Stimulated activated CD8-positive, alpha-beta memory T cell treated with anti-CD3 and anti-CD28 coated beads, Interleukin-2, amount 100 ng/mL, for 48 hours (primary cell): ENCODE measurements at regions not wholly inside any gene's neighbourhood (a gene's known extent, or its start where the extent isn't known, plus 50 kb on each side); places are given as distances from the start of the nearest gene placed in this dataset.

Experiments
- DNase-seq, 2 donors: peaks; one replicate each; pipeline ENCODE4 v3.0.0-alpha.2; 2020; ENCODE audit warnings: low read depth in 2 of 2

DNA sequence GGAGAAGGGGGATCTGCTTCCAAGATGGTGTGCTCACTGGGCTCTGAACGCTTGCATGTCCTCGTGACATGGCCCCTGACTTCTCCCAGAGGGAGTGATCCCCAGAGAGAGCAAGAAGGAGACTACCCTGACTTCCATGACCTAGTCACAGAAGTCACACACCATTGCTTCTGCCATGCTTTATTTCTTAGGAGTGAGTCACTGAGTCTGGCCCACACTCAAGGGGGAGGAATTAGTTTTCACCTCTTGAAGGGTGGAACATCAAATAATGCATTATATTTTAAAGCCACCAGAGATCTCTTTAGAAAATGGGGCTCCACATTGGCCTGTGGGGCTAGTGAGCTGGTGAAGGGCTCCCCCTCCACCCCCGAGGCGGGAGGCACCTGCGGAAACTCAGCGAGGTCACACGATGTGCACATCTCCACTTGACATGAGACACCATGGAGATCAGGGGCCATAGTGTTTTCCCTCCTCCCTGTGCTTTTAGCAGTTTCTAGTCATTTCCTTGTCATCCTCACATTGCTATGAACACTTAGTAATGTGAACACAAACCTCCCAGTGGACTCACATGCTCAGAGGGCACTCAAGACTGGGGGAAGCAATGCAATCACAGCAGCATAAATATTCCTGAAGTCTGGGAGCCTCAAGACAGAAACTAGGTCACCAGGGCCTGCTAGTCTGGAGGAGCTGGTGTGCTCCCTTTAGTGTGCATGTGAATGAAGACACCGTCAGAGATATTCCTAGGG, 87.4 kb upstream of the FZD10 start:
- DNase-seq, result no peak

DNA sequence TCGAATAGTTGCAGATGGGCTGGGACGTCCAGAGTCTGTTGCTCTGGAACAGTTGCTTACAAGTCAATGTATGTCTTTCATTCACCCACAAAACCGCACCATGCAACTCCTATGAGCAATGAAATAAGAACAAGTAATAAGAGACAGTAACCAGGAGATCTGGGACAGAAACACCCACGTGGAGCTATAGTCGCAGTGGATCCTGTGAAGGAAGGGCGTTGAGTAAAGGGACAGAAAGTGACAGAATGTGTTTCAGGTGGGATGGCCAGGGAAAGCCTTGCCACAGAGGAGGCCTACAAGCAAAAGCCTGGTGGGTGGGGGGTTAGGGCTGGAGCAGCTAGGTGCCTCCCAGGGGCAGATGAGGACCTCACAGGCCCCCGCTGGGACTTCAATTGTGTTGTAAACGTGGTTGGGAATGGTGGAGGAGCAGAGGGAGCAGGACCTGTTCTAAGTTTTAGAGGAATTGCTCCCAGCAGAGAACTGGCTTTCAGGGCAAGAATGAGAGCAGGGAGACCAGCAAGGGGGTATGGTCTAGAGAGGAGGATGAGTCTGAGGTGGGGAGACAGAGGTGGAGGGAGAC, 86.7 kb upstream of the FZD10 start:
- DNase-seq, result no peak

DNA sequence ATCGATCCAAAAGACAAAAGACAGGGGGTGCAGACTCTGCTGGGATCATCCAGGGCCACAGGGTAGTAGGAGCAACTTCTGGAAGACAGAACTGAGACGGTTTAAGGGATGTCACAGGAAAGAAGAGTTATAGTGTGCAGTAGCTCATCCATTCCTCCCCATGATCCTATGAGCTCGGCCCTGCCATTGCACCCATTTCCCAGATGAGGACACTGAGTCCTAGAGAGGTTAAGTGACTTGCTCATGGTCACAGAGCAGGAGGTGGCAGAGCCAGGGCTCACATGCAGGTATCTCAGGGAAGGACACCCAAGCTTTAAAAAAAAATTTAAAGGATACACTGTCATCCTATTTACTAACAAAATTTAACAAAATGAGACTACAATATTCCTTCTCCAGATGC, 86.1 kb upstream of the FZD10 start:
- DNase-seq, result no peak

GRCh38 chr12:130076752-130077151, 85.5 kb upstream of the FZD10 start:
- no peak for DNase-seq

GRCh38 chr12:130078852-130079251, 83.4 kb upstream of the FZD10 start:
- DNase-seq, result no peak

- no peak for DNase-seq
Observed at GRCh38 chr12:130079279-130079678, 83.0 kb upstream of the FZD10 start.

DNA sequence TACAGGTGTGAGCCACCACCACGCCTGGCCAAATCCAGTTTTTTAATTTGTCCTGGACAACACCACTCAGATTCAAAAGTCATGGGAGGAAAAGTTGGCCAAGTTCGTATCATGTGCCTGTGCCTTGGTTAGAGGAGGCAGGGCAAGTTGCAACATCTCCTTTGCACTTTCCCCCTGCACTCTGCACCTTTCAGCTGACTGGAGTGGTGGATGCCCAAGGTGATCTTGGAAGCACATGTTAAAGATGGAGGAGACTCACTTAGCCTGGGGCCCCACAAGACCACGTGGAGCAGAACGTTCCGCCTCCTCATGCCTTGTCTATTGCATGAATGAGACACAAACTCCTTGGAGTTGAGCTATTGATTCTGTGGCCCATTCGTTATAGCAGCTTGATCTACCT, 82.1 kb upstream of the FZD10 start:
- DNase-seq, result no peak

DNA sequence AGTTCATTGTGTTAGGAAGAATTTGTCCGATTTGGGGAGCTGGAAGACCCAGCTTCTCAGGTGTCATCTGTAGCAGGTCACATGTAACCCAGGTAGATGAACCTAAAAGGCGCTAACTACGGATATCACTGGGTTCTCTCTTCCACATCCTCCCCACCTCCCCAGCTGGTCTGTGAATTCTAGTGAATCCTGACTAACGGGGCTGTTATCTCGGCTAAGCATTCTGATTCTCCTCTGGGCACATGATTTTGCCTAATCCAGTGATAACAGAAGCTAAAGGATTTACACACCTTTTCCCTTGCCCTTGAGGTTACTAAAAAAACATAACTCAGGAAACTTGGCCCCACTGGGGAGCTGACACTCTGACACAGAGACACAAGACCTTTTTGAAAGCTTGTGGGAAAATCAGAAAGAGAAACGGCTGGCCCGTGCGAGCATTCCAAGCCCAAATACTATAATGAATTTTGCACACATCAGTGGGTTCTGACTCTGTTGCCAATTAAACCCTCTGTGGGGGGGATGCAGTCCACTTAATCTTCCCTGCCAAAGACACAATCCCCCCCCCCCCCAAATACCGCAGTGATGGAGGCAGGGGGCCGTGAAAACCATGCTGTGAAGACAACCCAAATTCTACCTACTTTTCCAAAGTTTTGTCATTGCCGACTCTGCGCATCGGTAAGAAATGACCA, 81.0 kb upstream of the FZD10 start:
- no peak for DNase-seq

DNA sequence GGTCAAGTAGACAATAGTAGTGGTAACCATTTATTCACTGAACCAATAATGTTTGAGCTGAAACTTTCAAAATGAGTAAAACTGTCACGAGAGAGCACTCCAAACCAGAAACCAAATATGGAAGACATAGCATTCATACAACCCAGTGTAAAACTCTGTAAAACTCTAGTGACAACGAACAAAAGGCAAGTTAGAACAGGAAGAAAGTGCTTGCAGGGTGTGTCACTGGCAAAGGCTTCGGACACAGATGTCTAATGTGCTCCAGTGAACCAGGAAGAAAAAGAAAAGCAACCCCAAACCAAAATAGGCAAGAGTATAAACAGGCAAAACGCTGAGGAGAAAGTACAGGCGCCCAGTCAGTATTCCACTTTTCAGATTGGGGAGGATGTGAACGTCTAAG, 79.3 kb upstream of the FZD10 start:
- no peak for DNase-seq

- DNase-seq, result no peak
Observed at GRCh38 chr12:130083734-130084133, 78.5 kb upstream of the FZD10 start.

DNA sequence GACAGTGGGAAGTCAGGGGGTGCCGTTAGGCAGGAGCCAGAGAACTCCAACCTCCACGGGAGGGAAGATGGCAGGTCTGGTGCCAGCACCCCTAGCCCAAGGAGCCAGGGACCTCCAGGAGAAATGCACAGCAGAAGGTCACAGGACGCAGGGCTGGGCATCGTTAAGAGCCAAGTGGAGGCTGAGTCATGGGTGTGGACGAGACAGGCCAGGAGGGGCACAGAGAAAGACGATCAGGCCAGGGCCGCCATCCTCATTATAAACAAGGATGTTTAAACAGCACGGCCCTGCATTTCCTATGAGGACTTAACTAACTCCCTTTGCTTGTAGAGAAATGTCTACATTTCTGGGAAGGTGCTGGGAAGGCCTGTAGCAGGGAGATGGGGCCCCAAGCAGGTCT, 77.9 kb upstream of the FZD10 start:
- no peak for DNase-seq

DNA sequence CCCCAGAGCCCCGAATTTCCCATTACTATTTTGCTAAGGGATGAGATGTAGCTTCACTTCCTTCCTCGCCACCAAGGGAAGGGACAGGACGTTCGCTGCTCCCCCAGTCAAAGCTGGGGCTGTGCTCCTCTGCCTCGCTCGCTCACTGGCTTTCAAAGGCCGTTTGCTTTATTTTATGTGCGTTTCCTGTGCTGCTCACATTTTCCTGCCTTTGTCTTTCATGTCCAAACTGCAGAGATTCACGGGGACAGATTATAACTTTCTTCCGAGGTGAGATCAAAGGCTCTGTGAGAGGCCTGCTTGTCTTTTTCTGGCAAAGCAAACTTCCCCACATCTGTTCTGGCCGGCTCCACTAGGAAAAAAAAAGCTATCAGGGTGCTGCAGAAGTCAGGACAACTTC, 76.0 kb upstream of the FZD10 start:
- no peak for DNase-seq

- no peak for DNase-seq
Observed at GRCh38 chr12:130086797-130087196, 75.5 kb upstream of the FZD10 start.

DNA sequence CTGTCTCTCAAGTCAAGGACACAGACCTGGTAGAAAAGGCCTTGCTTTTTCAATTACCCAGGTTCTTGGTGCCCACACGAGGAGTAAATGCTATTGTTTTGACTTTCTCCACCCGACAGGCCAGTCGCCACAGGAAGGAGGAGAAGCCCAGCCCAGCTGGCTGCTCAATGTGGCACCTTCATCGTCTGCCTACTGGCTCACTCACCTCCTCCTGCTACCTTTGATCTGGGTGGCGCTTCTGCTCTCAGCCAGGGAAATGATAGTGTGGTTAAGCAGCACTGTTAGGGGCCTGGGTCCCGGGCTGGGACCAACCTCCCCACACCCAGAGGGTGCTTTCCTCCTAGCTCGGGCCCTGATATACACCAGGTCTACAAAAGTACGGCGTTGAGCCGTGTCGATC, 75.0 kb upstream of the FZD10 start:
- no peak for DNase-seq

- DNase-seq, result no peak
Observed at GRCh38 chr12:130088504-130088903, 73.8 kb upstream of the FZD10 start.

DNA sequence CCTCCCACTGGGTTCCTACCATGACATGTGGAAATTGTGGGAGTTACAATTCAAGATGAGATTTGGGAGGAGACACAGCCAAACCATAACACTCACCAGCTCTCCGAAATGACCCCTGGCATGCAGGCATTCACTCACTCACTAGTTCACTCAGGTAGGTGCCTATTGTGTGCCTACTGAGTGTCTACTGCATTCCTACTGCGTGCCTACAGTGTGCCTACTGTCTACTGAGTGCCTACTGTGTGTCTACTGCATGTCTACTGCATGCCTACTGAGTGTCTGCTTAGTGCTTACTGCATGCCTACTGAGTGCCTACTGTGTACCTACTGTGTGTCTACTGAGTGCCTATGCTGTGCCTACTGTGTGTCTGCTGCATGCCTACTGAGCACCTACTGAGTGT, 71.7 kb upstream of the FZD10 start:
- DNase-seq, result no peak

DNA sequence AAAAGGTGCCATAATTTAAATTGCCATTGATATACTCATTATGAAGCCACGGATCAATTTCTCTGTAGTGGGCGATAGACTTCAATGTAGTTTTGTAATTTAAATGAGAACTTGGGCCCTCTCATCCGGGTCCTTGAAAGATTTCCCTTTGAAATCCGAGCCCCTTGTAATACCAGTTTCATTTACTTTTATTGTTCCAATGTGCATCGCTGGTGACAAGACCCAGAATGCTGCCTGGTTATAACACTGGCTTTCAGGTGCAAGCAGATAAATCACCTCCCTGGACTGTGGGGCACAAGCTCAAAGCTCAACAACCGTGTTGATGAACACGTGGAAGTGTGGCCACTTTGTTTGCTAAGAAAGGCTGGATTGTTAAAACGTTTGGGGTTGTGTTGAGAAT, 68.9 kb upstream of the FZD10 start:
- no peak for DNase-seq

DNA sequence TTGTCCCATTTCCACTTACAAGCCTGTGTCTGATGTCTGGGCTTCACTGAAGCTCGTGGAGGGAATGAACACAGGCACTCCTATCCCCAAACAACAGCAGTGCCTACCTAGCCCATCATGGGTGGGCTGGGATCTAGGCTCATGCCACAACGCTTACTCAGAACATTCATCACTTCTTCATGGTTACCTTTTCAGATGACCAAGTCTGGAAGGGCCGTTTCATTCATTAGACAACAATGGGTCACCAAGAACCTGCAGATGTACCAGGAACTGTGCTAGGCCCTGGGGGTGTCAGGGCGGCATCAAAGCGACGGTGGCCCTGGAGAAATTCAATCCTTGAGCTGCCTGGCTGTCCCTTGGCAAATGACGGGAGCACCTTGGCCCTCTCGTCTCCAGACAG, 64.9 kb upstream of the FZD10 start:
- DNase-seq, result no peak

DNA sequence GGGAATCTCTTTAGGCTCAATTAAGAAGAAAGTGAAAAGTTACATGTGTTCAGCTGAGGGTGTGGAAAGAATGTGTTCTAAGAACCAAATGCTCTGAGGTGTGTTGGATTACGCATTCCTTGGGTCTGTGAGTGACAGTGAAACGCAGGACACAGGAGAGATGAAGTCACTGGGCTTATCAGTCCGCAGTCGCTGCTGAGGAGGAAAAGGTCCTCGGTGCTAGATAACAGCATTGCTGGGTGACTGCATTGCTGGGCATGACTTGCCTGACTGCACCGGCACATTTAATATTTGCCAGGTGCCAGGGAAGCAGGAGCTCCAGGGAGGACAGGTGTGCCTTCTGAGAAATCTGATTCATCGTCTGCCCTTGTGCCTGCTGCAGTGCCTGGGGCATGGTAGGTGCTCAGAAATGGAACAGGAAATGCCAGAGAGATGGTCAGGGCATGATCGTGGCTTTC, 64.4 kb upstream of the FZD10 start:
- DNase-seq, result no peak

DNA sequence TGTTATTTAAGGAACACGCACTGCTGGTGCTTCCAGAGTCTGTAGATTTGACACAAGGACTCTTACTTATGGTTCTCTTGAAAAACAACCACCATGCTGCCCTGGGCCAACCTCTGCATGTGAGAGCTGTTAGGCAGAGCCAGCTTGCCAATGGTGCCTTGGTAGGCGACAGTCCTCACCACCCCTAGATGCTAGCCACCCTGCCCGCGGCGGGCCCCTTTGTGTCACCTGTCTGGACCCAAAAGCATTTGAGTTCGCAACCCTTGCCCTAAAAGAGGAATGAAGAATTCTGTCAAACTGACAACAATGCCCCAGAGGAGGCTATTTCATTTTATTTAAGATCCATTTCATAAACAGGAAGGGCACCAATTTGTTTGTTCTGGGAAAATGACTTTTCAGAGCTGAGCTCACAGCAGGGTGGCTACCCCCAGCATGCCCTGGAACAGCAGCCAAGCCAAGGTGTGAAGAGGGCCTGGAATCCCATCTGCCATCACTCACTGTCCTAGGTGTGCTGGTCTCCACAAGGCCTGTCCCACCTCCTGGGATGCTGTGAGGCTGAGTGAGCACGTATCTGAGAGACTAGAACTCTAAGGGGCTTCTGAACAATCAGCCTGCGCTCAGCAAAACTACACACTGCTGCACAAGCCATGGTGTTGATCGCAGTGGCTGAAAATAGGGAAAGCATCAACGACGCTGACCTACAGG, 63.8 kb upstream of the FZD10 start:
- no peak for DNase-seq

GRCh38 chr12:130100634-130101362, 61.5 kb upstream of the FZD10 start:
- no peak for DNase-seq

- no peak for DNase-seq
Observed at GRCh38 chr12:130101370-130101769, 60.9 kb upstream of the FZD10 start.
